ENCODE measurements at regions not wholly inside any gene's neighbourhood (a gene's known extent, or its start where the extent isn't known, plus 50 kb on each side); places are given as distances from the start of the nearest gene placed in this dataset.
"Not testable (repeated sequence)": the region's sequence is repeated elsewhere in the genome, so short reads cannot be mapped to it uniquely, and the experiment has no call there.

- DNase-seq (ENCODE audit: low spot score), result peak; percentile 0
Measured at GRCh38 chr9:40592406-40592805, 536.1 kb downstream of the FOXD4L6 start.

- not testable (repeated sequence) for DNase-seq (ENCODE audit: low spot score)
Measured at GRCh38 chr9:40591915-40592314, 536.6 kb downstream of the FOXD4L6 start.

GRCh38 chr9:40587475-40588195 lies 540.8 kb downstream of the FOXD4L6 start:
- DNase-seq (ENCODE audit: low spot score), result not testable (repeated sequence)

GRCh38 chr9:40584039-40584438 lies 544.4 kb downstream of the FOXD4L6 start:
- DNase-seq (ENCODE audit: low spot score), result not testable (repeated sequence)

- DNase-seq (ENCODE audit: low spot score), result not testable (repeated sequence)
Measured at GRCh38 chr9:40583230-40583629, 545.3 kb downstream of the FOXD4L6 start.

GRCh38 chr9:40578908-40579307 lies 549.6 kb downstream of the FOXD4L6 start:
- DNase-seq (ENCODE audit: low spot score), result peak; percentile 0

All from hematopoietic multipotent progenitor cell treated with erythropoietin and hydrocortisone succinate and interleukin-3 and kit ligand, for 17 days (in vitro differentiated cells).